ENCODE measurements at regions not wholly inside any gene's neighbourhood (a gene's known extent, or its start where the extent isn't known, plus 50 kb on each side); places are given as distances from the start of the nearest gene placed in this dataset.

- intact Hi-C loops (cut with micrococcal nuclease; ENCODE audit: unreplicated experiment) = no loop called here
- Histone ChIP-seq H3K4me3 (ENCODE audit: low read depth in 2 of 2, low read length in 2 of 2) (no peak overlapping the region), H3K9me3 (ENCODE audit: control insufficient read depth, insufficient read depth, low read depth, low read length) (no peaks in the 10 kb centered on the region), H3K27ac (ENCODE audit: low read length) (no peak overlapping the region), H3K27me3 (ENCODE audit: control insufficient read depth, insufficient read depth, low read length) (no peaks in the 10 kb centered on the region), H3K4me1 (ENCODE audit: control insufficient read depth, insufficient read depth, low read length) (no peaks in the 10 kb centered on the region), H3K36me3 (ENCODE audit: control insufficient read depth, insufficient read depth, low read length) (no peaks in the 10 kb centered on the region)
- in situ Hi-C loops (cut with HindIII; ENCODE audit: low pct_unique_long_range_greater_than_20kb, low sequenced_read_pairs) = no loop called here
- CTCF ChIA-PET = no interaction called here
- BruUV-seq (replicated peaks) = no TSS peak
- DNase-seq (ENCODE audit: low read depth, low spot score) (no peak), ATAC-seq (no peak)
- POLR2A ChIA-PET = no interaction called here
- TF ChIP-seq CTCF (IDR thresholded peaks at IDR 0.05) (no peak), SIN3A (IDR thresholded peaks at IDR 0.05; ENCODE audit: borderline replicate concordance, insufficient read depth, low read depth, low read length) (no peak), REST (IDR thresholded peaks at IDR 0.05; ENCODE audit: insufficient read depth in 1 of 2, low read depth in 2 of 2, low read length in 1 of 2) (no peak), TCF7L2 (IDR thresholded peaks at IDR 0.05; ENCODE audit: low read depth, low read length) (no peak), POLR2AphosphoS5 (IDR thresholded peaks at IDR 0.05; ENCODE audit: low read depth, low read length) (no peak)
Observed at GRCh38 chr1:101463195-101463594, 226.4 kb downstream of the S1PR1 start.

GRCh38 chr1:101465941-101466340, 229.1 kb downstream of the S1PR1 start:
- ATAC-seq (no peak), DNase-seq (ENCODE audit: low read depth, low spot score) (no peak)
- CTCF ChIA-PET = no interaction called here
- Histone ChIP-seq H3K4me1 (ENCODE audit: control insufficient read depth, insufficient read depth, low read length) (no peaks in the 10 kb centered on the region), H3K4me3 (ENCODE audit: low read depth in 2 of 2, low read length in 2 of 2) (no peak overlapping the region), H3K27me3 (ENCODE audit: control insufficient read depth, insufficient read depth, low read length) (no peaks in the 10 kb centered on the region), H3K9me3 (ENCODE audit: control insufficient read depth, insufficient read depth, low read depth, low read length) (no peaks in the 10 kb centered on the region), H3K27ac (ENCODE audit: low read length) (no peak overlapping the region), H3K36me3 (ENCODE audit: control insufficient read depth, insufficient read depth, low read length) (no peaks in the 10 kb centered on the region)
- POLR2A ChIA-PET = no interaction called here
- intact Hi-C loops (cut with micrococcal nuclease; ENCODE audit: unreplicated experiment) = no loop called here
- no TSS peak for BruUV-seq (replicated peaks)
- in situ Hi-C loops (cut with HindIII; ENCODE audit: low pct_unique_long_range_greater_than_20kb, low sequenced_read_pairs) = no loop called here
- no peak for TF ChIP-seq POLR2AphosphoS5 (IDR thresholded peaks at IDR 0.05; ENCODE audit: low read depth, low read length)

GRCh38 chr1:101474039-101474665, 237.3 kb downstream of the S1PR1 start:
- no peaks in the 10 kb centered on the region for H3K27me3 ChIP-seq (ENCODE audit: control insufficient read depth, insufficient read depth, low read length)
- H3K4me1 ChIP-seq (ENCODE audit: control insufficient read depth, insufficient read depth, low read length) = no peaks in the 10 kb centered on the region
- ChIA-PET CTCF (no interaction called here), POLR2A (no interaction called here)
- in situ Hi-C loops (cut with HindIII; ENCODE audit: low pct_unique_long_range_greater_than_20kb, low sequenced_read_pairs) (no loop called here), intact Hi-C loops (cut with micrococcal nuclease; ENCODE audit: unreplicated experiment) (no loop called here)
- no peaks in the 10 kb centered on the region for H3K36me3 ChIP-seq (ENCODE audit: control insufficient read depth, insufficient read depth, low read length)
- no peaks in the 10 kb centered on the region for H3K9me3 ChIP-seq (ENCODE audit: control insufficient read depth, insufficient read depth, low read depth, low read length)
- H3K27ac ChIP-seq (ENCODE audit: low read length) = no peak overlapping the region
- ATAC-seq (no peak), DNase-seq (ENCODE audit: low read depth, low spot score) (no peak)
- no peak overlapping the region for H3K4me3 ChIP-seq (ENCODE audit: low read depth in 2 of 2, low read length in 2 of 2)
- no TSS peak for BruUV-seq (replicated peaks)
- TF ChIP-seq SIN3A (IDR thresholded peaks at IDR 0.05; ENCODE audit: borderline replicate concordance, insufficient read depth, low read depth, low read length) = no peak
- no peak for TF ChIP-seq POLR2AphosphoS5 (IDR thresholded peaks at IDR 0.05; ENCODE audit: low read depth, low read length)
- peak; percentile 16; the same call in 1 of the 2 replicates for TF ChIP-seq CTCF (IDR thresholded peaks at IDR 0.05)
- no peak for TF ChIP-seq TCF7L2 (IDR thresholded peaks at IDR 0.05; ENCODE audit: low read depth, low read length)

Data from Panc1 (cell line).